ENCODE measurements at regions not wholly inside any gene's neighbourhood (a gene's known extent, or its start where the extent isn't known, plus 50 kb on each side); places are given as distances from the start of the nearest gene placed in this dataset.
"Not testable (repeated sequence)": the region's sequence is repeated elsewhere in the genome, so short reads cannot be mapped to it uniquely, and the experiment has no call there.

DNA sequence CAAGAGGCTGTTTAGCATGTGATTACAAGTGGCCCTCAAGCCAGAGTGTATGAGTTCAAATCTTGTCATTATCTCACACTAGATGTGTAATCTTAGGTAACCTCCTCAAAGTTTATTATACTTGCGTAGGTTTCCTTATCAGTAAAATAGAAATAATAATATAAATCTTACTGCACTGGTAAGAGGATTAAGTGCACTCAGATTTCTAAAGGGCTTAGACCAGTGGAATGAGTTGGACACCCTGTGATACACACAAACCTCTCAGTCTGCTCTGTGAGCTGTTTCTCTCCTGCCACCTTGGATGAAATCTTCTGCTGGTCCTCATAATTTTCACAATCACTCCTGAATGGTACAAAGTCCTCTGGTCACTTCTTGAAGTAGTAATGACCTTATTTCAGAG is 145.4 kb upstream of the ZNF516 start:
- DNase-seq (ENCODE audit: low spot score): no peak

DNA sequence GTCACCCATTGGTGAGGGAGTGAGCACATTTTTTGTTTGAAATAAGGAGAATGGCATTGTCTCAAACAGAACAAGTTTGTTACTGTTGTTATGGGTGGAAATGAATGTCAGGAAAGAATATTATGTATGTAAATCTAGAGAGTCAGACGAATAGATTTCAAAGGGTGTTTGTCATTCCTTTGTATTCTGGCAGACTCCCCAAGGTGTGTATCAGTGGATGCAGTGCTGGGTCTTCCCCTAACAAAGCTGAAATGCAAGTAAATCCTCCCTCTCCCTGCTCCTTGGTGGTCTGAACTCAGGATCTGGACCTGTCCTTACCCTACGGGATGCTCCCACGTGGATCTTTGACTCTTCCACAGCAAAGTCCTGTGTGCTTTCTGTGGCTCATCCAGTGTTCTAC is 139.5 kb upstream of the ZNF516 start:
- DNase-seq (ENCODE audit: low spot score): no peak

DNA sequence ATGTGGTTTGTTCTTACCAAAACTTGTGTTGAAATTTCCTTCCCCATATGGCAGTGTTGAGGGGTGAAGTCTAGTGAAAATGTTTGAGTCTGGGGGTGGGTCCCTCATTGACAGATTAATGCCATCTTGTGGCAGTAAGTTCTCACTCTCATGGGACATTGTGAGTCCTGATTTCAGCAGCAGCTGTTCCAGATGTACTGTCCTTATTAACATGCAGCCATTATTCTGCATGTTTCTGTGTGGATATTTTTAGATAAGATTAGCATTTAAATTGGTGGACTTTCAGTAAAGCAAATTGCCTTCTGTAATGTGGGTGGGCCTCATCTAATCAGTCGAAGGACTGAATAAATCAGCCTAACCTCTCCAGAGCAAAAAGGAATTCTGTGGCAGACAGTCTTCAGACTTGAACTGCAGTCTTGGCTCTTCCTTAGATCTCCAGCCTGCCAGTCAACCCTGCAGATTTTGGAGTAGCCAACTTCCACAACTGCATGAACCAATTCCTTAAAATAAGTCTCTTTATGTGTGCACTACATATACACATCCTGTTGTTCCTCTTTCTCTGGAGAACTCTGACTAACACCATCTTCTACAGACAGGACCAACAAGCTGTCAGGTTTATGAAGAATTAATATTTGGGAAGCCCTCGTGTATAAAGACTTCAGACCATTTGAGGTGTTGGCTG is 138.7 kb upstream of the ZNF516 start:
- no peak for DNase-seq (ENCODE audit: low spot score)

DNA sequence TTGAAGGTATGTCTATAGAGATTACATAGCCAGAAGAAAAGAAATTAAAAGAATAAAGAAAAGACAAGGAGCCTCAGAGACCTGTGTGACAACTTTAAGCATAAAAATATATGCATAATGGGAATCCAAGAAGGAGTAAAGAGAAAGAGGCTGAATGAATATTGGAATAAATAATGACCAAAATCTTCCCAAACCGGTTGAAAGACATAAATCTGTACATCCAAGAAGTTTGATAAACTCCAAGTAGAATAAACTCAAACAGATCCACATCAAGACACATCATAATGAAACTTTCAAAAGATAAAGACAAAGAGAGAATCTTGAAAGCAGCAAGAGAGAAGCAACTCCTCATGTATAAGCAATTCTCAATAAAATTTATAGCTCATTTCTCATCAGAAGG is 132.4 kb upstream of the ZNF516 start:
- no peak for DNase-seq (ENCODE audit: low spot score)

DNA sequence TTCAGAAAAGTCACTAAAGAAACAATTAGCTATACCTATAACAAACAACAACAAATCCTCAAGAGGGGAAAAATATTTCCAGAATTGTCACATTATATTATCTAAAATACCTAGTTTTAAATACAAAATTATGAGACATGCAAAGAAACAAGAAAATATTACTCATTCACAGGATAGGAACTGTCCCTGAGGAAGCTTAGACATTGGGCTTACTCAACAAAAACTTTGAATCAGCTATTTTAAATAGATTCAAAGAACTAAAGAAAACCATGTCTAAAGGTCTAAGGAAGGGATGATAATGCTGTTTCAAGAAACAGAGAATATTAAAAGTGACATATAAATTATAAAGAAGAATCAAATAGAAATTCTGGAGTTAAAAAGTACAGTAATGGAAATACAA is 131.9 kb upstream of the ZNF516 start:
- DNase-seq (ENCODE audit: low spot score): no peak

DNA sequence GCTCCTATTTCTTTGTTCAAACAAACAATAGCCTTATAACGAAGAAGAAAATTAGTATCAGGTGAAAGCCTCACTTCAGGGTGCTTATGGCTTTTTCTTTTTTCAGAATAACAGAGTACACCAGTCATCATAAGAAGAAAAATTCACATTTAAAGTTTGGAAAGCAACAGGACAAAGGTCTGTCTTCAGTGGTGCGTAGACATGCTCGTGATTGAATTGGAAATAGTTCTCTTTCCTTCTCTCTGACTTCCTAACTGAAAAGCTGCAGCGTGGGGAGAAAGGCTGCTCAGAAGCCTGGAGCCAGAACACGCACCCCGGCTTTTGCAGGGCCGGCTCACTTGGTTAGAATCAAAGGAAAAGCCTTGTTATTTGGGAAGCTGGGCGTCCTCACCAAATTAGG is 127.6 kb upstream of the ZNF516 start:
- no peak for DNase-seq (ENCODE audit: low spot score)

DNA sequence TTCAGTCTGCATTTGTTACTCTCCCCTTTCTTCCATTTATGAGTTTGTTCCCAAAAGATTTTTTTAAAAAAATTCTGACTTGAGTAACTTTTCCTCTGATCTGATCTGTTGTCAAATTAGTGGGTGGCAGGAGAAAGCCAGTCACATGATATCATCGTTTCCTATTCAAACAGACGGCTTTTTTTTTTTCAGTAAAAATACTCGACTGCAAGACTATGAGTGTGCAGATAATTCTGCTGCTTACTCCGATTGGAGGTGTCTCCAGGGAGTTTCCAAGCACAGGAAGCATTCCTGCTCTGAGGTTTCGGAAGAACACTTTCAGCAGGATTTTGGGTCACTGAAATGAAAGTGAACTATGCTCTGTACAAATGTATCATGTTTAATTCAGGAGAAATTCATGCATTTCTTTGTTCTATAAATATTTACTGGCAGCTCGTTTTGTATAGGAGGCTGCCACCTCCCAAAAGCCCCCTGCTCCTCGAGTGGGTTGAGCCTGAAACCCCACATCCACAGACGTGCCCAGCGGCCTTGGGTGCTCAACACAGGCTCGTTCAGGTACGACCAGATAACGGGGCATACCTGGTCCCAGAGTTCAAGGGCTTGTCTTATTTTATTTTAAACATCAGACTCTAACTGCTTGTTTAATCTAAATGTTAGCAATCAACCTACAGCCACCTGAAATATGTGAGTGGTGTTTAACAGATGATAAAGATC is 126.9 kb upstream of the ZNF516 start:
- peak; percentile 55 for DNase-seq (ENCODE audit: low spot score)

DNA sequence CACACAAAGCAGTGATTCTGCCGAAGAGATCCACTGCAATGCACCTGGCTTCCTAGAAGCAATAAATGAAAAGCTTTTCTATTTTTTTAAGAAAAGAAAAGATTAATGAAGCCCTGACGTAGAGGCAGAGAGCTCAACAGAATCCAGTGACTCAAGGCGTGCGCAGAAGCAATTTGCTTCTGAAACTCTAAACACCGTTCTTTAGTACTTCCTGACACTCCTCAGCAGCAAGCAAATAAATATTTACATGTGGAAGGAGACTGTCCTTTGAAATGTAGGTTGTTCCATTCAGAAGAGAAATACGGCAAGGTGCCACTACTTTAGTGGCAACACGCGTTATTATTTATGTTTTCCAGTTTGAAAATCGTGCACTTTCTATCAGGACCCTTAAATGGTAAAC is 126.2 kb upstream of the ZNF516 start:
- no peak for DNase-seq (ENCODE audit: low spot score)

DNA sequence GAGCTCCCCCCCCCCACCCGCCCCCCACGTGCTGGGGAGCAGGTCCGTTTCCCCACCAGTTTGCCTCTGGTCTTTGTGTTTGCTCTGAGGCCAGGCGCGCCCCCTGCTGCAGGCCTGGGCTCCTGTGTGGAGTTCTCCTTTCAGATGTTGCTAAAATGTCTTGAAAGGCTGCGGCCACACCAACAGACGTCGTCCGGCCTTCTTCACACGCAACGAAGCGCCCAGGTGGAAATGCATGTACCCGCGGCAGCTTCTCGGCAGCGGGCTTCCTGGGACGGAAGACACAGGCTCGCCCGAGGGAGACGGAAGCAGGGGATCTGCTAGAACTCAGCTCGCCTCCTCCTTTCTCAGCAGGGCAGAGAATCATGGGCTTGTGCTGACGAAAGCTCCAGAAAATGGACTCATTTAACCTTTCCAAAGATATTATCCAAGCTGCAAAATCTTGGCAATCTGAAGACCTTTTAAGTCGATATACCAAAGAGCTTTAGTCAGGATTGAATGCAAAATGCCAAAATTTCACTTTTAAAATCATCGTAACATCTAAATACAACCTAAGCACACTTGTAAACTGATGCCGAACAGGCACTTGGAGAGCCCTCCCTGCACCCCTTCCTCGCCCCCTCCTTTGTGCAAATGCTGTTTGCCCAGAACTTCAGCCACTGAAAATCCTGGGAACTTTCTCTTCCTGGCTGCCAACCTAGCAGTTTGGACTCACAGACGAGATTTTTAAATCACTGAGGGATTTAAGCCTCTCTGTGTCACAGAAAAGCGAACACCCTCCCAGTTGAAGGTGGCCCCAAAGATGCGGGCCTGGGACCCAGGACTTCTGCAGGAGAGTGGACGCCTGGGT is 125.5 kb upstream of the ZNF516 start:
- DNase-seq (ENCODE audit: low spot score): peak; percentile 90

DNA sequence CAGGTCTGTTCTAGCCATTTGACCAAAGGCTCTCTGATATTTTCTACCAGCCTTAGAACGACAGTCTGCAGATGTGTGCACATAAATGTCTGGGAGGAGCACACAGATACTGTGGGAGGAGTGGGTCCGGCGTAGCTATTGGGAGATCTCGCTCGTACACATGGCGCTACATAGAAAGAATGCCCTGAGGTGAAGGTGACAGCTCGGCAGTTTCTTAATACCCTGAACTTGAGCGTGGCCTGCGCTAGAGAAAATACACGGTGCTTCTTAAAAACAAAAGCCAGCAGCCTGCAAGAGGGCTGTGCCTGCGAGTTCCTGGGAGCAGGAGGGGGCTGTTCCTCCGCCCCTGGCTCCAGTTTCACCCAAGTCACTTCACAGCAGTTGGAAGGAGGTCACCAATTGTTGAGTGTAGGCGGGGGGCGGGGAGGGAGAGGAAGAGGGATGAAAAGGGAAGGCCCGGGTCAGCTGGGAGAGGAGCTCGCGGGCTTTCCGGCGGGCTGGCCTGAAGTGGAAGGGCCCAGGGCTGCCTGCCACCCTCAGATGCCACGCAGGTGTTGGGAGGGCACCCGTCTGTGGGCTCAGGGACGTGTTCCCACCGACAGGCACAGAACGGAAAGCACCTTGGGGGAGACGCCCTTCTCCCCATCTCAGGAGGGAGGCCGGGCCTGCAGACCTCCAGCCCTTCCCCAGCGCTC is 124.7 kb upstream of the ZNF516 start:
- DNase-seq (ENCODE audit: low spot score): peak; percentile 60

DNA sequence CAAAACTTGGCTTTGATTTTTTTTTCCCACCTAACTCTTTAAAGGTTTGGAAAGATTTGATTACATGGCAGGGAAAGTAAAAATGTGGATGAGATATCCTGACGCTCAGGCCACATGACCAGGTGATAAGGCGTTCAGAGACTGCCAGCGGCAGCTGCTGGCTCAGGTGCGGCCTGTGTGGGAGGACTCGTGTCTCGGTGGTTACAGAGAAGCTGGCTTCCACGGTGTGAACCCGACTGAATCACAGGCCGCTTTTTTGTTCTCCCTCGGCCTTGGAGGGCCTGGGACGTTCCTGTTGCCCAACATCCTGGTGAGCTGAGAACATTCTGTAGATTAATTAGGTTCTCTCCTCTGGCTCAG is 124.2 kb upstream of the ZNF516 start:
- no peak for DNase-seq (ENCODE audit: low spot score)

DNA sequence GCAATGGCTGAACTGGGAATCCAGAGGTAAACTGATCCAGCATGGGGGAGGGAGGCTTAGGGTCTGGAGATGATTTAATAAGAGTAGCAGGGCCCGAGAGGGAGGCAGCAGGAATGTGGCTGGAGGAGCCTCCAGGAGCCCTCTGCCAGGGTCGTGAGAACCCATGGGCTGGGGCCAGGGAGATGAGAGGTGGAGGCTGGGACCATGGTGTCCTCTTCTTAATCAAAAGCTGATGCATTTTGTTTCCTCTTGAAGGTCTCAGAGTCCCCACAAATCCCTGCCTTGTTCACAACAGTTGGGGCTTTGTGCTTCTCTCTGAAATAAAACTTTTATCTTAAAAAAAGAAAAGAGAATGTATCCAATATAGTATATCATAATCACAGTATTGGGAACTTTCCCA is 123.7 kb upstream of the ZNF516 start:
- DNase-seq (ENCODE audit: low spot score): no peak

DNA sequence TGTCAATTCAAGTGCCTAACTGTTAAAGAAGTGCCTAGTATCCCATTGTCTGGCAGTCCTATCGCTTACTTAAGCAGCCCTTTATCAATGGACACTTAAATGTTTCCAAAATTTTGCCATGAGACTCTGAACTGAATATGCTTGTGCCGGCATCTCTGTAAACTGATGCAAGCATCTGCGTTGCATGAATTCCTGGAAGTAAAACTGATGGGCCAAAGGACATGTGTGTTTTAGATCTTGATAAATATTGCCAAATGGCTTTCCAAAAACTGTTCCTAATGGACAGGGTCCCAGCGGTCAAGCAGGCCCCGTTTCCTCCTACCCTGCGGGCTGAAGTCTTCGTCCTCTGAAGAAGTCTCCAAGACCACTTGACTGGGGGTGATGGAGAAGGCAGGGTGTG is 121.3 kb upstream of the ZNF516 start:
- DNase-seq (ENCODE audit: low spot score): no peak

DNA sequence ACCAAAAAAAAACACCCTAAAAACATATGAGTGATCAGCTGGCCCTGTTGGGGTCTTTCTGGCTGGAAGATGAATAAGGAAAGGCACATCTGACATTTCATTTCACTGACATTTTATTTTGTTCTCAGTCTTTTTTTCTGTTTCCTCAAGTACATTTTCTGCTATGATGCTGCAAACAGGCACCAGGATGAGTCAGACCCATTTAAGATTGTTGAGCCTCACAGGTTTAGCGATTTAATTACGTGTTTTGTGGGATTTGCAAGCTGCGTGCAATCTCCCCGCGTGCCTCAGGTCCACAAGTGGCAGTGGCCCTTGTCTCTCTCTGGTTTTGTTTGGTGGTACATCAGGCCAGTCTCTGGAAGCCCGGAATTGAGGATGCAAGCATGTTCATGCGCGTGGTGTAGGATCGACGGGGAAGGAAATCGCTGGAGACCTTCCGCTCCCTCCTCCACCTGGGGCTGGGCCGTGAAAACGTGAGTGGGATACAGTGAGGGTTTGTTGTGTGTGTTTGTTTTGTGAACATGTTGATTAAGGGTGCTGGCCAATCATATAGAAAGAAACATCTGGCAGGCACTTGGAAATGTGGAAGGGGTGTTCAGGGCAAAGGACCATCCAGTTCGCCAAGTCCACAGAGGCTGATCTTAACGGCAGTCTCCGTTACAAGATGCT is 120.2 kb upstream of the ZNF516 start:
- DNase-seq (ENCODE audit: low spot score): no peak

DNA sequence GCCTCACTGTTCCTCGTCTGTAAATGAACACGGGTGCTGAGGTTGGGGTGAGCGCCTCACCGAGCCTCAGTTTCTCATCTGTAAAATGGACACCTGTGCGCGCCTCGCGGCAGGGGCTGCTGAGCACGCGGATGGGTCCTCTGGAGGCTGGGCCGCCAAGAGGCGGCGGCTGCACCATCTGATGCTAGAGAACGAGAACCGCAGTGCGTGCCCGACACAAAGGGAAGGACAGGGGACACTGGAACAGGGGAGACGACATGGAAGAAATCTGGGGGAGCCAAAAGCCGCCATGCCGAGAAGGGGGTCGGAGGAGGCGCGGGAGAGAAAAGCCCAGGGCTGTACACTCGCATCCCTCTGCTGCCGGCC is 118.7 kb upstream of the ZNF516 start:
- DNase-seq (ENCODE audit: low spot score): no peak

DNA sequence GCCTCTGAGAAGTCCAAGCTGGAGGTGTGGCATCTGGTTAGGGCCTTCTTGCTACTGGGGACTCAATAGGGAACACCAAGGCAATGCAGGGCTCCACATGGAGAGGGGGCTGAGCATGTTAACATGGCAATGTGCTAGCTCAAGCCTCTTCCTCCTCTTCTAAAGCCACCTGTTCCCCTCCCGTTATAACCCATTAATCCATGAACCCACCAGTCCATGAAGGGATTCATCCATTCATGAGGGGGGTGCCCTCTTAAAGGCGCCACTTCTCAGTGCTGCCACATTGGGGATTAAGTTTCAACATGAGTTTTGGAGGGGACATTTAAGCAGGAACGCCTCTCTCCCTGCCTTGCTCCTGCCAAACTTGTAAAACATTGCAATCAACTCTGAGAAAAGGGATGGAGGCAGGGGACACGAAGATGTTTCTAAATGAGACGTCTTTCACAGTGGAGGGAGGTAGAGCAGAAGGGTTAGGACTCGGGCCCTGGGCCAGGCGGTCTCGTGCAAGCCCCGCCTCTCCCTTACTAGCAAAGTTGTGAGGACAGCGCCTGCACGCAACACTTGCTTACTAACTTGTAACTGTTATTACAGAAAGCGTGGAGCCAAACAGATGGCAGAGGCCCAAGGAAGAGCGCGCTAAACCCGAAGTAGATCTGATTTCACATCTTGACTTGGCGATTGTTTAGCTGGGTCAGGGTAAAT is 118.2 kb upstream of the ZNF516 start:
- no peak for DNase-seq (ENCODE audit: low spot score)

DNA sequence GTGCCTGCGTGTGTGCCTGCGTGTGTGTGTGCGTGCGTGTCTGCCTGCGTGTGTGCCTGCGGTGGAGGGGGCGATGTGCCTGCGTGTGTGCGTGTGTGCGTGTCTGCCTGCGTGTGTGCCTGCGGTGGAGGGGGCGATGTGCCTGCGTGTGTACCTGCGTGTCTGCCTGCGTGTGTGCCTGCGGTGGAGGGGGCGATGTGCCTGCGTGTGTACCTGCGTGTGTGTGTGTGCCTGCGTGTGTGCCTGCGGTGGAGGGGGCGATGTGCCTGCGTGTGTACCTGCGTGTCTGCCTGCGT is 116.7 kb upstream of the ZNF516 start:
- not testable (repeated sequence) for DNase-seq (ENCODE audit: low spot score)

DNA sequence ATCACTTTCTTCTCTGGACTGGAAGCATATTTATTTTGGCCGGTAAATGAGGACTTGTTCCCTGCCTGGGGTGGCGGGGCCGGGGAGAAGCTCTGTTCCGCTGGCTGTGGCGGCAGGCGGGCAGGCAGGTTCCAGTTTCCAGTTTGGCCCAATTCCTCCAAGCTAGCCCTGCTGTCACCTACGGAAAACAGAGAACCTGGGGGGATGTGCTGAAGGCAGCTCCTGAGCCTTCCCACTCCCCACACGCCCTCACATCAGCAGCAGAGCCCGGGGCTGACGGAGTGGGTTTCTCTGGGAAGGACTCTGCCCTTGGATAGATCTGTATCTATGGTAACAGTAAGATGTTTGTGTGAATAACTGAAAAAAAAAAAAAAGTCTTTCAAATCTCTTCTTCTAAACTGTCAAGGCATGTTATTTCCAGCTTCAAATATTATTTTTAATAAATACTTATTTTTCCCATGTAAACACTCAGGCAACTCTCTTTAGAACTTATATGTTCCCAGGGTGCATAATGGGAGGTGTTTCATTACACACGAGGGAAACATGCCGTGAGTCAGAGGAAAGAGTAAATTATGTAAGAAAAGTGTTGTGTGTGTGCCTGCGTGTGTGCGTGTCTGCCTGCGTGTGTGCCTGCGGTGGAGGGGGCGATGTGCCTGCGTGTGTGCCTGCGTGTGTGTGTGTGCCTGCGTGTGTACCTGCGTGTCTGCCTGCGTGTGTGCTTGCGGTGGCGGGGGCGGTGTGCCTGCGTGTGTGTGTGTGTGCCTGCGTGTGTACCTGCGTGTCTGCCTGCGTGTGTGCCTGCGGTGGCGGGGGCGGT is 116.1 kb upstream of the ZNF516 start:
- no peak for DNase-seq (ENCODE audit: low spot score)

DNA sequence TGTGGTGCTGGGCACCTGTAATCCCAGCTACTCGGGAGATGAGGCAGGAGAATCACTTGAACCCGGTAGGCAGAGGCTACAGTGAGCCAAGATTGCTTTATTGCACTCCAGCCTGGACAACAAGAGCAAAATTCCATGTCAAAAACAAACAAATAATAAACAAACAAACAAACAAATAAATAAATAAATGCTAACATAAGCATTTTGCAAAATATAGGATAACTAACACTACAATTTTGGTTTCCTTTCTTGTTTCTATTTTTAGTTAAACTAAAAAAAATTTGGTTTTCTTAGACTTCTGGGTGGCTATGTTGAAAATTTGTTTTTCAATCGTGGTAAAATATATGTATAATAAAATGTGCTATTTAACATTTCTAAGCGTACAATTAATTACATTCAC is 115.0 kb upstream of the ZNF516 start:
- no peak for DNase-seq (ENCODE audit: low spot score)

DNA sequence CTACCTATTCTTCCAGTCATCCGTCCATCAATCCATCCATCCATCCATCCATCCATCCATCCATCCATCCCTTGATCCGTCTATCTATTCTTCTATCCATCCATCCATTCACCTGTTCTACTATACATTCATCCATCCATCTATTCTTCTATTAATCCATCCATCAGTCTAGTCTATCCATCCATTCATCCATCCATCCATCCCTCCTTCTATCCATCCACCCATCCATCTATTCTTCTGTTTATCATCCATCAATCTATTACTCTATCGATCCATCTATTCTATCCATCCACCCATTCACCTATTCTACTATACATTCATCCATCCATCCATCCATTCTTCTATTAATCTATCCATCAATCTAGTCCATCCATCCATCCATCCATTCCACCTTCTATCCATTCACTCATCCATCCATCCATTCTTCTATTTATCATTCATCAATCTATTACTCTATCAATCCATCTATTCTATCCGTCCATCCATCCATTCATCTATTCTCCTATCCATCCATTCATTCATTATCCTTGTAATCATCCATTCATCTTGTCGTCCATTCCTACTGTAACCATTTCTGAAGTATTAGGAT is 110.4 kb upstream of the ZNF516 start:
- DNase-seq (ENCODE audit: low spot score): no peak

DNA sequence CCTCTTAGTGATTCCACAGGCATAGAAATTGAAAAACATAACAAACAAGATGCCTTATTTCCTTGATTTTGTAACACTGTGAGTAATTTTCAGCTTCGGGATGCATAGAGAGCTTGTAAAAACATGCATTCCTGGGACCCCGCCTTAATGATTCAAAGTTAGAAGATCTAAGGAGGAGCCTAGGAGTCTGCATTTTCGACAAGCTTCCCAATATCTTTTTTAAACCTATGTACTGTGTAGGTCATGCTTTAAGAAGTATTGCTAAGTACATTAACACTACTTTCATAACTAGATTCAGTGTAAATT is 109.8 kb upstream of the ZNF516 start:
- DNase-seq (ENCODE audit: low spot score): no peak

Measured in GM03348 (cell line).